Ascending aorta (tissue), 2 donors: ENCODE measurements at regions not wholly inside any gene's neighbourhood (a gene's known extent, or its start where the extent isn't known, plus 50 kb on each side); places are given as distances from the start of the nearest gene placed in this dataset.
"Not testable (repeated sequence)": the region's sequence is repeated elsewhere in the genome, so short reads cannot be mapped to it uniquely, and the experiment has no call there.

Experiments used
- DNase-seq, 2 donors: peaks; one replicate each; pipeline ENCODE4 v3.0.0-alpha.2; 2019; ENCODE audit warnings: low spot score in 2 of 2
- H3K27ac ChIP-seq, 2 donors: fragments of 200-600 bp; sonication (generic); one replicate each; pipeline ENCODE4 v1.5.1; 2016 to 2017; ENCODE audit warnings: mild to moderate bottlenecking in 1 of 2
- H3K27me3 ChIP-seq: fragments of 200-600 bp; sonication (generic); one replicate; pipeline ENCODE4 v1.5.1; 2017
- H3K36me3 ChIP-seq, 2 donors: fragments of 200-600 bp; sonication (generic); one replicate each; pipeline ENCODE4 v1.5.1; 2016
- H3K4me1 ChIP-seq, 2 donors: fragments of 200-600 bp; sonication (generic); one replicate each; pipeline ENCODE4 v1.5.1; 2016 to 2017; ENCODE audit warnings: mild to moderate bottlenecking in 1 of 2
- H3K4me3 ChIP-seq, 2 donors: fragments of 200-600 bp; sonication (generic); one replicate each; pipeline ENCODE4 v1.5.1; 2016 to 2017; ENCODE audit warnings: mild to moderate bottlenecking in 1 of 2
- H3K9me3 ChIP-seq, 2 donors: fragments of 200-600 bp; sonication (generic); one replicate each; pipeline ENCODE4 v1.5.1; 2016
- CTCF ChIP-seq, 3 experiments: fragments of 200-600 bp in 2 of 3; fragments of 450-650 bp in 1 of 3; sonication (generic) in 2 of 3; IDR thresholded peaks; one replicate each; pipeline ENCODE4 v1.5.1; 2016 to 2019; ENCODE audit warnings: antibody characterized with exemption in 3 of 3, mild to moderate bottlenecking in 1 of 3, moderate library complexity in 1 of 3
- intact Hi-C: fragments of 100-400 bp; cut with DNase I; formaldehyde crosslinking; loops from one replicate; pipeline ENCODE4 v1.15.1; 2023

- H3K36me3 ChIP-seq: no peaks in the 10 kb centered on the region
- H3K27me3 ChIP-seq: no peaks in the 10 kb centered on the region
- no peak overlapping the region for H3K4me3 ChIP-seq
- H3K27ac ChIP-seq: no peak overlapping the region
- H3K4me1 ChIP-seq: no peaks in the 10 kb centered on the region
- peaks cover 0 to 3% of the 10 kb centered on the region in 2 donors for H3K9me3 ChIP-seq
- intact Hi-C loops: no loop called here
- DNase-seq: no peak
- no peak for TF ChIP-seq CTCF (IDR thresholded peaks at IDR 0.05)
Observed at GRCh38 chr15:24784506-24784905, 108.9 kb downstream of the NPAP1 start.

GRCh38 chr15:24786347-24786746, 110.8 kb downstream of the NPAP1 start:
- Histone ChIP-seq H3K36me3 (no peaks in the 10 kb centered on the region), H3K9me3 (peaks cover 0 to 3% of the 10 kb centered on the region in 2 donors), H3K4me3 (no peak overlapping the region), H3K27me3 (no peaks in the 10 kb centered on the region), H3K4me1 (no peaks in the 10 kb centered on the region), H3K27ac (no peak overlapping the region)
- intact Hi-C loops: no loop called here
- TF ChIP-seq CTCF (IDR thresholded peaks at IDR 0.05): no peak
- DNase-seq: no peak

GRCh38 chr15:24802624-24803023, 127.0 kb downstream of the NPAP1 start:
- H3K4me3 ChIP-seq, H3K27me3 ChIP-seq, H3K27ac ChIP-seq, H3K36me3 ChIP-seq, intact Hi-C loops, H3K9me3 ChIP-seq, DNase-seq, H3K4me1 ChIP-seq: not testable (repeated sequence)

- Histone ChIP-seq H3K4me3 (no peak overlapping the region), H3K36me3 (no peaks in the 10 kb centered on the region), H3K4me1 (no peaks in the 10 kb centered on the region), H3K27me3 (no peaks in the 10 kb centered on the region), H3K9me3 (peaks cover 0 to under 1% of the 10 kb centered on the region in 2 donors), H3K27ac (no peak overlapping the region)
- no peak for TF ChIP-seq CTCF (IDR thresholded peaks at IDR 0.05)
- no peak for DNase-seq
- intact Hi-C loops: no loop called here
Observed at GRCh38 chr15:24819680-24820079, 135.1 kb upstream of the SNRPN start.

GRCh38 chr15:24823473-24823872, 131.3 kb upstream of the SNRPN start:
- Histone ChIP-seq H3K4me1 (no peaks in the 10 kb centered on the region), H3K36me3 (no peaks in the 10 kb centered on the region), H3K27ac (no peak overlapping the region), H3K9me3 (peaks cover 0 to 4% of the 10 kb centered on the region in 2 donors), H3K27me3 (no peaks in the 10 kb centered on the region), H3K4me3 (no peak overlapping the region)
- no peak for TF ChIP-seq CTCF (IDR thresholded peaks at IDR 0.05)
- no peak for DNase-seq
- intact Hi-C loops: no loop called here

GRCh38 chr15:24832282-24832681, 122.5 kb upstream of the SNRPN start:
- DNase-seq: no peak
- Histone ChIP-seq H3K27ac (no peak overlapping the region), H3K4me3 (no peak overlapping the region), H3K4me1 (no peaks in the 10 kb centered on the region), H3K9me3 (no peaks in the 10 kb centered on the region), H3K27me3 (no peaks in the 10 kb centered on the region), H3K36me3 (no peaks in the 10 kb centered on the region)
- TF ChIP-seq CTCF (IDR thresholded peaks at IDR 0.05): no peak
- intact Hi-C loops: no loop called here
